ENCODE measurements at regions not wholly inside any gene's neighbourhood (a gene's known extent, or its start where the extent isn't known, plus 50 kb on each side); places are given as distances from the start of the nearest gene placed in this dataset.

DNA sequence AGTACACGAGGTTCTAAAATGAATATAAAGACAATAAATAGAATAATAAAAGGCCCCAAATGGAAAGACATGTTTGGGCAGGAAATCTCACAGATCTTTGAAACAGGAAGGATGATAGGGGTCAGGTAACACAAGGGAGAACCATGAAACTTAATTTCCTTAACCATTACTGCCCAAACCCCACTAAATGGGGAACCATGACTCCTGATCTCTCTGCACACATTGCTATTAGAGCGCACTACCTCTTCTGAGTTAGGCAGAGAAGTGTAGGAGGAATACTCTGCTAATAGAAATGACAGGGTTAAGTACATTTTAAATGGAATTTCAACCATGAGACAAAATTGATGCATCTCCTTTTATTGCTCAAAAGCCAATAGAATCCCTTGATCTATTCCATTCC lies 213.7 kb upstream of the SETBP1 start:
- no peak overlapping the region for H3K4me3 Mint-ChIP-seq
- Histone ChIP-seq H3K4me3 (no peak overlapping the region), H3K27me3 (no peaks in the 10 kb centered on the region), H3K4me2 (no peak overlapping the region), H3K36me3 (no peaks in the 10 kb centered on the region), H3F3A (ENCODE audit: low read depth) (no peaks in the 10 kb centered on the region), H2AFZ (replicated peaks) (no peak overlapping the region), H3K9me3 (ENCODE audit: low read depth) (no peaks in the 10 kb centered on the region), H4K20me1 (ENCODE audit: low read depth) (no peaks in the 10 kb centered on the region), H3K27ac (no peak overlapping the region), H3K9ac (no peak overlapping the region), H3K4me1 (no peaks in the 10 kb centered on the region), H3K79me2 (ENCODE audit: low read depth) (no peaks in the 10 kb centered on the region)
- H3K27ac Mint-ChIP-seq: no peak overlapping the region
- H3K27me3 Mint-ChIP-seq (ENCODE audit: insufficient read depth, low read depth): peaks cover 2% of the 10 kb centered on the region
- DNase-seq (ENCODE audit: low spot score): no peak
- H3K4me1 Mint-ChIP-seq: peaks cover 9% of the 10 kb centered on the region
- H3K9me3 Mint-ChIP-seq: no peaks in the 10 kb centered on the region
- H3K36me3 Mint-ChIP-seq: no peaks in the 10 kb centered on the region
- TF ChIP-seq, protein P1, sequence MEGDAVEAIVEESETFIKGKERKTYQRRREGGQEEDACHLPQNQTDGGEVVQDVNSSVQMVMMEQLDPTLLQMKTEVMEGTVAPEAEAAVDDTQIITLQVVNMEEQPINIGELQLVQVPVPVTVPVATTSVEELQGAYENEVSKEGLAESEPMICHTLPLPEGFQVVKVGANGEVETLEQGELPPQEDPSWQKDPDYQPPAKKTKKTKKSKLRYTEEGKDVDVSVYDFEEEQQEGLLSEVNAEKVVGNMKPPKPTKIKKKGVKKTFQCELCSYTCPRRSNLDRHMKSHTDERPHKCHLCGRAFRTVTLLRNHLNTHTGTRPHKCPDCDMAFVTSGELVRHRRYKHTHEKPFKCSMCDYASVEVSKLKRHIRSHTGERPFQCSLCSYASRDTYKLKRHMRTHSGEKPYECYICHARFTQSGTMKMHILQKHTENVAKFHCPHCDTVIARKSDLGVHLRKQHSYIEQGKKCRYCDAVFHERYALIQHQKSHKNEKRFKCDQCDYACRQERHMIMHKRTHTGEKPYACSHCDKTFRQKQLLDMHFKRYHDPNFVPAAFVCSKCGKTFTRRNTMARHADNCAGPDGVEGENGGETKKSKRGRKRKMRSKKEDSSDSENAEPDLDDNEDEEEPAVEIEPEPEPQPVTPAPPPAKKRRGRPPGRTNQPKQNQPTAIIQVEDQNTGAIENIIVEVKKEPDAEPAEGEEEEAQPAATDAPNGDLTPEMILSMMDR (IDR thresholded peaks at IDR 0.05): no peak
- TF ChIP-seq EZH2phosphoT487 (IDR thresholded peaks at IDR 0.05) (no peak), EZH2 (IDR thresholded peaks at IDR 0.05) (no peak)

DNA sequence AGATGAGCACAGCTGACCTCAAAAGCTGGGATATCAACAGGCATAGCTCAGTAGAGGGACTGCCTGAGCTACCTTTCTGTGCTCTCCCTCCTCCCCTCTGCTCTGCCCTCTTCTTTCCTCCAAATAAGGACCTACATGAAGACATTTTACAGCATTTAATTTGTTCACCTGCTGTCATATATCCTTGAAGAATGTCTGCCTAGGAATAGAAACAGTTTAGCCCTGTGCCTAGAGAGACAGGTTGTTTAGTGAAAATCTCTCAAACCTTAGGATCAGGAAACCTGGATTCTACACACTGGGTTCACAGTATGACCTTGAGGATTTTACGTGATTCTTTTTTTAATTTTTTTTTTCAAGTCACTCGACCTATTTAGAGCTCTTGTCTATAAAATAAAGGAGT lies 213.0 kb upstream of the SETBP1 start:
- Mint-ChIP-seq H3K27me3 (ENCODE audit: insufficient read depth, low read depth) (peaks cover 2% of the 10 kb centered on the region), H3K27ac (no peak overlapping the region), H3K4me1 (peaks cover 9% of the 10 kb centered on the region), H3K36me3 (no peaks in the 10 kb centered on the region), H3K4me3 (no peak overlapping the region), H3K9me3 (no peaks in the 10 kb centered on the region)
- Histone ChIP-seq H3K9me3 (ENCODE audit: low read depth) (no peaks in the 10 kb centered on the region), H3K27me3 (no peaks in the 10 kb centered on the region), H2AFZ (replicated peaks) (no peak overlapping the region), H3K9ac (no peak overlapping the region), H3K4me3 (no peak overlapping the region), H4K20me1 (ENCODE audit: low read depth) (no peaks in the 10 kb centered on the region), H3K4me2 (no peak overlapping the region), H3K79me2 (ENCODE audit: low read depth) (no peaks in the 10 kb centered on the region), H3F3A (ENCODE audit: low read depth) (no peaks in the 10 kb centered on the region), H3K4me1 (no peaks in the 10 kb centered on the region), H3K27ac (no peak overlapping the region), H3K36me3 (no peaks in the 10 kb centered on the region)
- TF ChIP-seq EZH2phosphoT487 (IDR thresholded peaks at IDR 0.05) (no peak), EZH2 (IDR thresholded peaks at IDR 0.05) (no peak)
- TF ChIP-seq, protein P1 (IDR thresholded peaks at IDR 0.05): no peak
- DNase-seq (ENCODE audit: low spot score): no peak

DNA sequence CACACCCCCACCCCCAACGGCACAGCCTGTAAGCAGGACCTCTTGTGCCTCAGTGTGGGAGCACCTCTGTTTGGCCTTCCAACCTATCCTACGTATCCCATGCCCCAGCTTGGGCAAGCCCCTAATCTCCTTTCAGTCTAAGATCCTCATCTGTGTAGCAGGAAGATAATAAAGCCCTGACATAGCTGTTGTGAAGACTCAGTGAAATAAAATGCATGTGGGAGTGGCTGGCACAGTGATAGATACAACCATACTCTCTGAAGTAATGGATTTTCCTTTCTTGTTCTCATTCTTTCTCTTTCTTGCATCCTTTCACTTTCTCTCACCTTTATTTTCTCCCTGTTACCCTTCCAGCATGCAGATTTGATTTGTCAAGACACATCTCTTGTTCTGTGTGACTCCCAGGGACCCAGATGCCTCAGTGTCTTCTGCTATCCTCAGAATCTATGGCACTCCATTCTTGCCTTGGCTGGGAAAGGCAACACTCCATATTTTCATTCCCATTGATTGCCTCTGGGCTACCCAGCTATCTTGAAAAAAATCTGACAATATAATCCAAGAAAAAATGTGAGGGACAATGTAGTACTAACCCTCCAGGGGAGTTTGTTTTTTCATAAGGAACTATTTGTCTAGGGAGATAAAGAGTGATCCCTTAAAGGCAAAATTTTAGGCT lies 207.2 kb upstream of the SETBP1 start:
- H3K4me1 Mint-ChIP-seq: peaks cover 7% of the 10 kb centered on the region
- no peaks in the 10 kb centered on the region for H3K9me3 ChIP-seq (ENCODE audit: low read depth)
- H3F3A ChIP-seq (ENCODE audit: low read depth): no peaks in the 10 kb centered on the region
- no peak overlapping the region for H3K27ac Mint-ChIP-seq
- no peak overlapping the region for H3K4me3 ChIP-seq
- no peaks in the 10 kb centered on the region for H4K20me1 ChIP-seq (ENCODE audit: low read depth)
- H3K9me3 Mint-ChIP-seq: peaks cover 9% of the 10 kb centered on the region
- H3K4me3 Mint-ChIP-seq: no peak overlapping the region
- H3K36me3 ChIP-seq: no peaks in the 10 kb centered on the region
- H3K4me2 ChIP-seq: no peak overlapping the region
- no peak for DNase-seq (ENCODE audit: low spot score)
- no peak overlapping the region for H3K27ac ChIP-seq
- H2AFZ ChIP-seq (replicated peaks): no peak overlapping the region
- H3K79me2 ChIP-seq (ENCODE audit: low read depth): no peaks in the 10 kb centered on the region
- no peaks in the 10 kb centered on the region for H3K27me3 ChIP-seq
- peaks cover 5% of the 10 kb centered on the region for H3K27me3 Mint-ChIP-seq (ENCODE audit: insufficient read depth, low read depth)
- H3K9ac ChIP-seq: no peak overlapping the region
- no peaks in the 10 kb centered on the region for H3K4me1 ChIP-seq
- no peaks in the 10 kb centered on the region for H3K36me3 Mint-ChIP-seq
- TF ChIP-seq EZH2 (IDR thresholded peaks at IDR 0.05): no peak

DNA sequence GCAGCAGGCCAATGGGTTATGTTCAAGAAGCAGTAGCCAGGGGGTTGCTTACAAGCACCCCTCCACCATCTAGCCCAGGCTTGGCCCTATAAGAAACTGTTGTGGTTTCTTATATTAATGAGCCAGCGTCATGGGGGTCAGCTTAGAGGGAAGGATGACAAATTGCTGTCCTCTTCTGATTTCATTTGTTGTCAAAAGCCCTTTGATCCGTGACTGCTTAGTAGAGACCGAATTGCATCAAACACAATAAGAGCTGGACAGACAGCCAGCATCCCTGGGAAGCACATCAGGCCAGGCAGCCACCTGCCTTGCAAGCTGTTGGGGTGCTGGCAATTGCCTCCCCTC lies 206.6 kb upstream of the SETBP1 start:
- H3K9me3 Mint-ChIP-seq: peaks cover 14% of the 10 kb centered on the region
- no peaks in the 10 kb centered on the region for H3K9me3 ChIP-seq (ENCODE audit: low read depth)
- H3K4me3 ChIP-seq: no peak overlapping the region
- no peaks in the 10 kb centered on the region for H3K36me3 ChIP-seq
- peak overlapping the region; percentile 42 for H2AFZ ChIP-seq (replicated peaks)
- H4K20me1 ChIP-seq (ENCODE audit: low read depth): no peaks in the 10 kb centered on the region
- H3K4me1 ChIP-seq: no peaks in the 10 kb centered on the region
- H3K27me3 Mint-ChIP-seq (ENCODE audit: insufficient read depth, low read depth): peaks cover 5% of the 10 kb centered on the region
- no peaks in the 10 kb centered on the region for H3K79me2 ChIP-seq (ENCODE audit: low read depth)
- no peaks in the 10 kb centered on the region for H3K27me3 ChIP-seq
- no peak for DNase-seq (ENCODE audit: low spot score)
- H3K36me3 Mint-ChIP-seq: no peaks in the 10 kb centered on the region
- H3K4me3 Mint-ChIP-seq: no peak overlapping the region
- no peak overlapping the region for H3K27ac ChIP-seq
- H3F3A ChIP-seq (ENCODE audit: low read depth): no peaks in the 10 kb centered on the region
- H3K9ac ChIP-seq: no peak overlapping the region
- H3K4me1 Mint-ChIP-seq: peaks cover 7% of the 10 kb centered on the region
- no peak overlapping the region for H3K4me2 ChIP-seq
- H3K27ac Mint-ChIP-seq: no peak overlapping the region
- no peak for TF ChIP-seq EZH2phosphoT487 (IDR thresholded peaks at IDR 0.05)

Data from neural progenitor cell (in vitro differentiated cells).